ENCODE measurements at regions not wholly inside any gene's neighbourhood (a gene's known extent, or its start where the extent isn't known, plus 50 kb on each side); places are given as distances from the start of the nearest gene placed in this dataset.

DNA sequence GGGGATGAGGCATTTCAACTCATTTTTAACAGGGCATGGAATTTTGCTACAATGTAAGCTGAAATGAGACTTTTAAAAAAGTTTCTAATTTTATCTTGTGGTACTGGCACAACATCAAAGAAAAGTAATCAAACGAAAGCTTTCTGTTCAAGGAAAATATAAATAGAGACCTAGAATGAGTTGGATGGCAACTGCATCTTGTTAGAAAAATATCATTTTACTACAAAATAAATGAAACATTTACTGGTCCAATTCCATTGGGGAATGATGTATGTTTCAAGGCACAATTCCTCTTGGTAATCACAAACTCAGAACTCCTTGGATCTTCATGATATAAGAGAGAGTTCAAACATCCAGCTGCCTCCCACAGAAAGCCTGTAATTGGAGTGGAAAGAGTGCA, 102.8 kb downstream of the HMHB1 start:
- H3K27me3 Mint-ChIP-seq: peaks cover 16% of the 10 kb centered on the region
- CTCF ChIA-PET: no interaction called here
- no peaks in the 10 kb centered on the region for H3K27me3 ChIP-seq (replicated peaks in 1 of 4; ENCODE audit: control extremely low read depth in 1 of 4, control insufficient read depth in 3 of 4, insufficient read depth in 4 of 4, low read length in 3 of 4)
- TF ChIP-seq EZH2 (IDR thresholded peaks at IDR 0.05; ENCODE audit: borderline replicate concordance, insufficient read depth, low read depth, low read length, poor library complexity, severe bottlenecking): no peak
- TF ChIP-seq, protein P1, sequence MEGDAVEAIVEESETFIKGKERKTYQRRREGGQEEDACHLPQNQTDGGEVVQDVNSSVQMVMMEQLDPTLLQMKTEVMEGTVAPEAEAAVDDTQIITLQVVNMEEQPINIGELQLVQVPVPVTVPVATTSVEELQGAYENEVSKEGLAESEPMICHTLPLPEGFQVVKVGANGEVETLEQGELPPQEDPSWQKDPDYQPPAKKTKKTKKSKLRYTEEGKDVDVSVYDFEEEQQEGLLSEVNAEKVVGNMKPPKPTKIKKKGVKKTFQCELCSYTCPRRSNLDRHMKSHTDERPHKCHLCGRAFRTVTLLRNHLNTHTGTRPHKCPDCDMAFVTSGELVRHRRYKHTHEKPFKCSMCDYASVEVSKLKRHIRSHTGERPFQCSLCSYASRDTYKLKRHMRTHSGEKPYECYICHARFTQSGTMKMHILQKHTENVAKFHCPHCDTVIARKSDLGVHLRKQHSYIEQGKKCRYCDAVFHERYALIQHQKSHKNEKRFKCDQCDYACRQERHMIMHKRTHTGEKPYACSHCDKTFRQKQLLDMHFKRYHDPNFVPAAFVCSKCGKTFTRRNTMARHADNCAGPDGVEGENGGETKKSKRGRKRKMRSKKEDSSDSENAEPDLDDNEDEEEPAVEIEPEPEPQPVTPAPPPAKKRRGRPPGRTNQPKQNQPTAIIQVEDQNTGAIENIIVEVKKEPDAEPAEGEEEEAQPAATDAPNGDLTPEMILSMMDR (IDR thresholded peaks at IDR 0.05): no peak
- no peaks in the 10 kb centered on the region for H3K79me2 ChIP-seq (ENCODE audit: control insufficient read depth, insufficient read depth, low read length)
- H4K20me1 ChIP-seq (ENCODE audit: control insufficient read depth, insufficient read depth, low read length, poor library complexity, severe bottlenecking): no peaks in the 10 kb centered on the region
- no peaks in the 10 kb centered on the region for H3K4me1 ChIP-seq (ENCODE audit: control insufficient read depth in 2 of 2, insufficient read depth in 2 of 2, low read length in 2 of 2)
- H2AFZ ChIP-seq (ENCODE audit: insufficient read depth, low read depth, low read length, poor library complexity, severe bottlenecking): no peak overlapping the region
- WGBS (ENCODE audit: insufficient coverage): no CpG with 5 or more reads among the region's 1 CpG
- no peak overlapping the region for H3K9ac ChIP-seq (ENCODE audit: low read length)
- no peaks in the 10 kb centered on the region for H3K9me3 ChIP-seq (ENCODE audit: control extremely low read depth in 1 of 3, control insufficient read depth in 2 of 3, insufficient read depth in 1 of 3, low read length in 2 of 3)
- H3K4me3 ChIP-seq (ENCODE audit: control extremely low read depth in 1 of 5, extremely low read depth in 1 of 5, insufficient read depth in 1 of 5, low read depth in 2 of 5, low read length in 4 of 5): no peak overlapping the region
- intact Hi-C loops (cut with micrococcal nuclease): no loop called here
- DNase-seq (no peak), ATAC-seq (ENCODE audit: low read depth) (no peak)
- H3K9me3 Mint-ChIP-seq (ENCODE audit: insufficient read depth): no peaks in the 10 kb centered on the region
- no peaks in the 10 kb centered on the region for H3K36me3 ChIP-seq (replicated peaks in 1 of 2; ENCODE audit: control extremely low read depth in 1 of 2, control insufficient read depth in 1 of 2, extremely low read depth in 1 of 2, insufficient read depth in 2 of 2, low read length in 1 of 2)
- H3K4me1 Mint-ChIP-seq: no peaks in the 10 kb centered on the region
- H3K27ac ChIP-seq (ENCODE audit: low read length in 2 of 2): no peak overlapping the region
- no peak overlapping the region for H3K27ac Mint-ChIP-seq
- no peak overlapping the region for H3K4me2 ChIP-seq (replicated peaks; ENCODE audit: low read depth, low read length, poor library complexity, severe bottlenecking)
- no peak overlapping the region for H3K4me3 Mint-ChIP-seq
- POLR2A ChIA-PET: no interaction called here

GRCh38 chr5:143916451-143916850, 104.5 kb downstream of the HMHB1 start:
- H3K27me3 Mint-ChIP-seq: peaks cover 16% of the 10 kb centered on the region
- no peak overlapping the region for H3K4me2 ChIP-seq (replicated peaks; ENCODE audit: low read depth, low read length, poor library complexity, severe bottlenecking)
- POLR2A ChIA-PET: no interaction called here
- no peak overlapping the region for H3K27ac Mint-ChIP-seq
- ATAC-seq (ENCODE audit: low read depth) (no peak), DNase-seq (no peak)
- H3K27ac ChIP-seq (ENCODE audit: low read length in 2 of 2): no peak overlapping the region
- CTCF ChIA-PET: no interaction called here
- no peak overlapping the region for H2AFZ ChIP-seq (ENCODE audit: insufficient read depth, low read depth, low read length, poor library complexity, severe bottlenecking)
- H4K20me1 ChIP-seq (ENCODE audit: control insufficient read depth, insufficient read depth, low read length, poor library complexity, severe bottlenecking): no peaks in the 10 kb centered on the region
- H3K9me3 ChIP-seq (ENCODE audit: control extremely low read depth in 1 of 3, control insufficient read depth in 2 of 3, insufficient read depth in 1 of 3, low read length in 2 of 3): no peaks in the 10 kb centered on the region
- H3K4me3 Mint-ChIP-seq: no peak overlapping the region
- no peaks in the 10 kb centered on the region for H3K4me1 Mint-ChIP-seq
- no peaks in the 10 kb centered on the region for H3K9me3 Mint-ChIP-seq (ENCODE audit: insufficient read depth)
- WGBS (ENCODE audit: insufficient coverage): 100% methylated on average over 2 of the region's 2 CpGs
- H3K36me3 ChIP-seq (replicated peaks in 1 of 2; ENCODE audit: control extremely low read depth in 1 of 2, control insufficient read depth in 1 of 2, extremely low read depth in 1 of 2, insufficient read depth in 2 of 2, low read length in 1 of 2): no peaks in the 10 kb centered on the region
- H3K79me2 ChIP-seq (ENCODE audit: control insufficient read depth, insufficient read depth, low read length): no peaks in the 10 kb centered on the region
- intact Hi-C loops (cut with micrococcal nuclease): no loop called here
- H3K4me1 ChIP-seq (ENCODE audit: control insufficient read depth in 2 of 2, insufficient read depth in 2 of 2, low read length in 2 of 2): no peaks in the 10 kb centered on the region
- H3K4me3 ChIP-seq (ENCODE audit: control extremely low read depth in 1 of 5, extremely low read depth in 1 of 5, insufficient read depth in 1 of 5, low read depth in 2 of 5, low read length in 4 of 5): no peak overlapping the region
- TF ChIP-seq, protein P1 (IDR thresholded peaks at IDR 0.05): no peak
- TF ChIP-seq EZH2 (IDR thresholded peaks at IDR 0.05; ENCODE audit: borderline replicate concordance, insufficient read depth, low read depth, low read length, poor library complexity, severe bottlenecking): no peak
- H3K9ac ChIP-seq (ENCODE audit: low read length): no peak overlapping the region
- H3K27me3 ChIP-seq (replicated peaks in 1 of 4; ENCODE audit: control extremely low read depth in 1 of 4, control insufficient read depth in 3 of 4, insufficient read depth in 4 of 4, low read length in 3 of 4): no peaks in the 10 kb centered on the region
